ENCODE measurements at regions not wholly inside any gene's neighbourhood (a gene's known extent, or its start where the extent isn't known, plus 50 kb on each side); places are given as distances from the start of the nearest gene placed in this dataset.

- TF ChIP-seq CTCF (IDR thresholded peaks at IDR 0.05; ENCODE audit: low read depth, low read length, missing input control): peak; percentile 17
- TF ChIP-seq RAD21 (IDR thresholded peaks at IDR 0.05): peak; percentile 51 to 67
- no peak for TF ChIP-seq TAF1 (conservative IDR thresholded peaks at IDR 0.05)
- TF ChIP-seq MAX (IDR thresholded peaks at IDR 0.05): no peak
- no peak for TF ChIP-seq ZBTB33 (IDR thresholded peaks at IDR 0.05)
- TF ChIP-seq REST (IDR thresholded peaks at IDR 0.05): no peak
- no peak for TF ChIP-seq ATF3 (IDR thresholded peaks at IDR 0.05)
- no peak for TF ChIP-seq JUND (IDR thresholded peaks at IDR 0.05)
- no peak for TF ChIP-seq RXRA (IDR thresholded peaks at IDR 0.05)
- no peak for TF ChIP-seq YY1 (IDR thresholded peaks at IDR 0.05)
These were observed 187.4 kb upstream of the TEX13C start for GRCh38 chrX:125132274-125132673.

Measured in liver (tissue), 3 donors.